Neural cell (in vitro differentiated cells): ENCODE measurements at regions not wholly inside any gene's neighbourhood (a gene's known extent, or its start where the extent isn't known, plus 50 kb on each side); places are given as distances from the start of the nearest gene placed in this dataset.

Experiments used
- H2AFZ ChIP-seq: fragments of 200-600, 300-800 bp; sonication (generic), shearing (Covaris generic); 2 replicates; pipeline ENCODE4 v1.6.0; 2014; ENCODE audit warnings: low read depth, mild to moderate bottlenecking, antibody characterized with exemption, low read length, moderate library complexity
- H3F3A ChIP-seq: fragments of 200-600 bp; shearing (Covaris generic); 2 replicates; pipeline ENCODE4 v1.6.1; 2016; ENCODE audit warnings: mild to moderate bottlenecking, moderate library complexity, mixed read lengths, antibody characterized with exemption, low read length; ENCODE audit not compliant: insufficient read depth, poor library complexity, severe bottlenecking
- H3K27ac ChIP-seq: fragments of 200-600, 300-800 bp; sonication (generic), shearing (Covaris generic); 2 replicates; pipeline ENCODE4 v1.5.1; 2014; ENCODE audit warnings: mild to moderate bottlenecking, low read length, moderate library complexity
- H3K27me3 ChIP-seq: fragments of 300-800, 200-600 bp; sonication (generic), shearing (Covaris generic); 2 replicates; pipeline ENCODE4 v1.6.0; 2014; ENCODE audit warnings: mild to moderate bottlenecking, low read depth, low read length, moderate library complexity; ENCODE audit not compliant: insufficient read depth
- H3K36me3 ChIP-seq: fragments of 300-800, 200-600 bp; sonication (generic), shearing (Covaris generic); 2 replicates; pipeline ENCODE4 v1.5.1; 2014; ENCODE audit warnings: mild to moderate bottlenecking, antibody characterized with exemption, low read length, moderate library complexity; ENCODE audit not compliant: insufficient read depth
- H3K4me2 ChIP-seq: fragments of 300-800, 200-600 bp; sonication (generic), shearing (Covaris generic); 2 replicates; pipeline ENCODE4 v1.6.0; 2014; ENCODE audit warnings: mild to moderate bottlenecking, low read length
- H3K4me3 ChIP-seq: fragments of 300-800, 200-600 bp; sonication (generic), shearing (Covaris generic); 2 replicates; pipeline ENCODE4 v1.5.1; 2014; ENCODE audit warnings: mild to moderate bottlenecking, low read length, moderate library complexity
- H3K79me2 ChIP-seq: fragments of 200-600 bp; shearing (Covaris generic); replicated peaks from 2 replicates; pipeline ENCODE4 v1.6.0; 2014; ENCODE audit warnings: mild to moderate bottlenecking, low read length, moderate library complexity; ENCODE audit not compliant: insufficient read depth
- H3K9ac ChIP-seq: fragments of 300-800, 200-600 bp; sonication (generic), shearing (Covaris generic); 2 replicates; pipeline ENCODE4 v1.6.1; 2016; ENCODE audit warnings: mild to moderate bottlenecking, low read length, mixed read lengths
- H3K9me2 ChIP-seq: fragments of 200-600 bp; shearing (Covaris generic); 2 replicates; pipeline ENCODE4 v1.6.1; 2016; ENCODE audit warnings: mild to moderate bottlenecking, low read length, mixed read lengths; ENCODE audit not compliant: insufficient read depth
- H3K9me3 ChIP-seq: fragments of 200-600, 300-800 bp; sonication (generic), shearing (Covaris generic); 2 replicates; pipeline ENCODE4 v1.6.1; 2016; ENCODE audit warnings: mild to moderate bottlenecking, mixed run types, low read length, moderate library complexity, mixed read lengths
- H4K20me1 ChIP-seq: fragments of 200-600 bp; shearing (Covaris generic); 2 replicates; pipeline ENCODE4 v1.6.1; 2016; ENCODE audit warnings: mild to moderate bottlenecking, mixed run types; ENCODE audit not compliant: insufficient read depth
- CTCF ChIP-seq: fragments of 450-650 bp; IDR thresholded peaks from 2 replicates; pipeline ENCODE4 v1.5.1; 2014; ENCODE audit warnings: antibody characterized with exemption, mild to moderate bottlenecking, moderate library complexity; ENCODE audit not compliant: poor library complexity, severe bottlenecking
- EP300 ChIP-seq: fragments of 450-650 bp; conservative IDR thresholded peaks from 2 replicates; pipeline ENCODE4 v1.6.1; 2014; ENCODE audit warnings: antibody characterized with exemption, mild to moderate bottlenecking, moderate library complexity; ENCODE audit not compliant: poor library complexity, severe bottlenecking
- EZH2 ChIP-seq: fragments of 200-600, 300-800 bp; shearing (Covaris generic), sonication (generic); IDR thresholded peaks from 2 replicates; pipeline ENCODE4 v1.6.1; 2014; ENCODE audit warnings: antibody characterized with exemption, low read length, borderline replicate concordance, mild to moderate bottlenecking; ENCODE audit not compliant: insufficient read depth, poor library complexity, severe bottlenecking
- MXI1 ChIP-seq: fragments of 450-650 bp; conservative IDR thresholded peaks from 2 replicates; pipeline ENCODE4 v1.6.1; 2014; ENCODE audit warnings: antibody characterized with exemption, mild to moderate bottlenecking; ENCODE audit not compliant: poor library complexity, severe bottlenecking
- POLR2AphosphoS5 ChIP-seq: IDR thresholded peaks from 2 replicates; pipeline ENCODE4 v1.6.1; 2012
- RAD21 ChIP-seq: fragments of 450-650 bp; conservative IDR thresholded peaks from 2 replicates; pipeline ENCODE4 v1.6.1; 2014; ENCODE audit warnings: antibody characterized with exemption, mild to moderate bottlenecking, moderate library complexity
- SMC3 ChIP-seq: fragments of 450-650 bp; conservative IDR thresholded peaks from 2 replicates; pipeline ENCODE4 v1.6.1; 2014; ENCODE audit warnings: antibody characterized with exemption, mild to moderate bottlenecking, moderate library complexity; ENCODE audit not compliant: poor library complexity
- TAF1 ChIP-seq: IDR thresholded peaks from 2 replicates; pipeline ENCODE4 v1.6.1; 2012; ENCODE audit warnings: low read depth
- TF ChIP-seq, protein P1 (sequence below): IDR thresholded peaks from 2 replicates; pipeline ENCODE4 v1.6.1; 2012; ENCODE audit warnings: borderline replicate concordance

GRCh38 chr11:13169709-13170108 lies 107.9 kb upstream of the BMAL1 start:
- no peak overlapping the region for H3K9ac ChIP-seq
- TF ChIP-seq EZH2 (no peak), POLR2AphosphoS5 (no peak), EP300 (no peak), RAD21 (no peak), MXI1 (no peak), CTCF (no peak), SMC3 (no peak), TAF1 (no peak)
- TF ChIP-seq, protein P1, sequence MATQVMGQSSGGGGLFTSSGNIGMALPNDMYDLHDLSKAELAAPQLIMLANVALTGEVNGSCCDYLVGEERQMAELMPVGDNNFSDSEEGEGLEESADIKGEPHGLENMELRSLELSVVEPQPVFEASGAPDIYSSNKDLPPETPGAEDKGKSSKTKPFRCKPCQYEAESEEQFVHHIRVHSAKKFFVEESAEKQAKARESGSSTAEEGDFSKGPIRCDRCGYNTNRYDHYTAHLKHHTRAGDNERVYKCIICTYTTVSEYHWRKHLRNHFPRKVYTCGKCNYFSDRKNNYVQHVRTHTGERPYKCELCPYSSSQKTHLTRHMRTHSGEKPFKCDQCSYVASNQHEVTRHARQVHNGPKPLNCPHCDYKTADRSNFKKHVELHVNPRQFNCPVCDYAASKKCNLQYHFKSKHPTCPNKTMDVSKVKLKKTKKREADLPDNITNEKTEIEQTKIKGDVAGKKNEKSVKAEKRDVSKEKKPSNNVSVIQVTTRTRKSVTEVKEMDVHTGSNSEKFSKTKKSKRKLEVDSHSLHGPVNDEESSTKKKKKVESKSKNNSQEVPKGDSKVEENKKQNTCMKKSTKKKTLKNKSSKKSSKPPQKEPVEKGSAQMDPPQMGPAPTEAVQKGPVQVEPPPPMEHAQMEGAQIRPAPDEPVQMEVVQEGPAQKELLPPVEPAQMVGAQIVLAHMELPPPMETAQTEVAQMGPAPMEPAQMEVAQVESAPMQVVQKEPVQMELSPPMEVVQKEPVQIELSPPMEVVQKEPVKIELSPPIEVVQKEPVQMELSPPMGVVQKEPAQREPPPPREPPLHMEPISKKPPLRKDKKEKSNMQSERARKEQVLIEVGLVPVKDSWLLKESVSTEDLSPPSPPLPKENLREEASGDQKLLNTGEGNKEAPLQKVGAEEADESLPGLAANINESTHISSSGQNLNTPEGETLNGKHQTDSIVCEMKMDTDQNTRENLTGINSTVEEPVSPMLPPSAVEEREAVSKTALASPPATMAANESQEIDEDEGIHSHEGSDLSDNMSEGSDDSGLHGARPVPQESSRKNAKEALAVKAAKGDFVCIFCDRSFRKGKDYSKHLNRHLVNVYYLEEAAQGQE, result no peak
- H3K36me3 ChIP-seq, result no peaks in the 10 kb centered on the region
- no peak overlapping the region for H3K27ac ChIP-seq
- no peaks in the 10 kb centered on the region for H3K9me2 ChIP-seq
- H3F3A ChIP-seq, result no peaks in the 10 kb centered on the region
- no peak overlapping the region for H3K4me3 ChIP-seq
- no peaks in the 10 kb centered on the region for H4K20me1 ChIP-seq
- H3K79me2 ChIP-seq, result no peaks in the 10 kb centered on the region
- no peaks in the 10 kb centered on the region for H3K9me3 ChIP-seq
- no peaks in the 10 kb centered on the region for H3K27me3 ChIP-seq
- H3K4me2 ChIP-seq, result no peak overlapping the region
- H2AFZ ChIP-seq, result no peak overlapping the region

DNA sequence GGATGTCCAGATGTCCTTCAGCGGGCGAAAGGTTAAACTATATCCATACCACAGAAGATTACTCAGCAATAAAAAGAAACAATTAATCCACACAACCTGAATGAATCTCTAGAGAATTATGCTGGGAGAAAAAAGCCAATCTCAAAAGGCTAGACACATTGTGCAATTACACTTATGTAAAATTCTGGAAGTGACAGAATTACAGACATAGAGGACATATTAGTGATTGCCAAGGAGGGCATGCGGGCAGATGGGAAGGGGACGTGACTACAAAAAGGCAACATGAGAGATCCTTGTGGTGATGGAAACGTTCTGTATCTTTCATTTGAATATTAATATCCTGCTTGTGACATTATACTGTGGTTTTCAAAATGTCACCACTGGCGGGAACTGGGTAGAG lies 103.5 kb upstream of the BMAL1 start:
- no peak overlapping the region for H3K27ac ChIP-seq
- no peaks in the 10 kb centered on the region for H3F3A ChIP-seq
- no peaks in the 10 kb centered on the region for H3K9me2 ChIP-seq
- H3K79me2 ChIP-seq, result no peaks in the 10 kb centered on the region
- H3K4me3 ChIP-seq, result no peak overlapping the region
- no peak overlapping the region for H3K9ac ChIP-seq
- no peak overlapping the region for H2AFZ ChIP-seq
- no peak overlapping the region for H3K4me2 ChIP-seq
- no peaks in the 10 kb centered on the region for H3K27me3 ChIP-seq
- no peaks in the 10 kb centered on the region for H3K9me3 ChIP-seq
- H4K20me1 ChIP-seq, result no peaks in the 10 kb centered on the region
- TF ChIP-seq SMC3 (no peak), EZH2 (no peak)
- H3K36me3 ChIP-seq, result no peaks in the 10 kb centered on the region
